ENCODE measurements at regions not wholly inside any gene's neighbourhood (a gene's known extent, or its start where the extent isn't known, plus 50 kb on each side); places are given as distances from the start of the nearest gene placed in this dataset.
"Not testable (repeated sequence)": the region's sequence is repeated elsewhere in the genome, so short reads cannot be mapped to it uniquely, and the experiment has no call there.

DNA sequence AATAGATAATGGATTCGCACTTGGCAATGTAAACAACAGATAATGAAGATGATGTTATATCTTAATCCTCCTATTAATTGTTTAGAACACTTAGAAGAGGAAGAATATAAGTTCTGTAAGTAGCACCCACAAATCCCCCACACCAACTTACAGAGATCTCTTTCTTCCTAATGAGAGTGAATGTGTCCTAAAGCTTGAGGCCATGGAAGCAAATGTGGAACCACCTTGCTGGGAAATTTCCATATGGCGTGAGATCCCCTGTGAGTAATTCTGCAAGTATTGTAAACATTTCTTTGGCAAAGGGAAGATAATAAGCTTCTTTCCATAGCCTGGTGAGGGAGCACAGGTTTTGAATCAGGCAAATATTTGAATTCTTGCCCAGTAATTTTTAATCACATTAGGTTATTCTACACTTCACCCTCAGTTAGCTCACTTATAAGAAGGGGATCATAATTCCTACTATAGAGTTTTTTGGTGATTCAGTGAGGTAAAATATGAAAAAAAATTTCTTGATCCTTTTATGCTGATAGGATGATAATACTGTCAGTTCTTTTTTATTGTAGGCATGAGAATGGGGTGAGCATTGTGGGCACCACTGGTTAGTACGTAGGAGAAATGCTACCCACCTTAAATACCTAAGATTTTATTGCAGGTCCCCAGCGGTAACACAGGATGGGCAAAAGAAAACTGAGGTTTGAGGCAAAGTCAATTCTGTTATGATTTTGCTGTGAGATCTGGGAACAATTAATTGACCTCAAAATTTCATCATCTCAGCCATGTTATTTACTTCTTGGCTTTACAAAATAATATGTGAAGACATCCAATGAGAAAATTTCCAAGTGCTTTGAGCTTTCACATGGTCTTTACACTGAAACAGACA, 574.8 kb downstream of the PSAT1 start:
- no peak for DNase-seq

DNA sequence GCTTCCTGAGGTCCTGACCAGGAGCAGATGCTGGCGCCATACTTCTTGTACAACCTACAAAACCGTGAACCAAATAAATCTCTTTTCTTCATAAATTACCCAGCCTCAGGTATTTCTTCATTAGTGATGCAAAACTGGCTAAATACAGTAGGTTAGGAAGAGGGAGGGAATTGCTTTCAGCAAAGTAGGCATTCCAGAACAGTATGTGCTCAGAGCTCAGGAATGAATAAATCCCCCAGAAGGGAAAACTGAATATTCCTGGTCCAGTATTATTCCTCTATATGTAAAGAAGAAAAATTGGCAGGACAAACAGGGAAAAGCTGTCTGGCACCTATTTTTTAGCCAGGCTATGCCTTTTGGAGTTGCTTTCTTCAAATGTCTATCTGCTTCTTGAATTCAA, 577.1 kb downstream of the PSAT1 start:
- DNase-seq, result no peak

DNA sequence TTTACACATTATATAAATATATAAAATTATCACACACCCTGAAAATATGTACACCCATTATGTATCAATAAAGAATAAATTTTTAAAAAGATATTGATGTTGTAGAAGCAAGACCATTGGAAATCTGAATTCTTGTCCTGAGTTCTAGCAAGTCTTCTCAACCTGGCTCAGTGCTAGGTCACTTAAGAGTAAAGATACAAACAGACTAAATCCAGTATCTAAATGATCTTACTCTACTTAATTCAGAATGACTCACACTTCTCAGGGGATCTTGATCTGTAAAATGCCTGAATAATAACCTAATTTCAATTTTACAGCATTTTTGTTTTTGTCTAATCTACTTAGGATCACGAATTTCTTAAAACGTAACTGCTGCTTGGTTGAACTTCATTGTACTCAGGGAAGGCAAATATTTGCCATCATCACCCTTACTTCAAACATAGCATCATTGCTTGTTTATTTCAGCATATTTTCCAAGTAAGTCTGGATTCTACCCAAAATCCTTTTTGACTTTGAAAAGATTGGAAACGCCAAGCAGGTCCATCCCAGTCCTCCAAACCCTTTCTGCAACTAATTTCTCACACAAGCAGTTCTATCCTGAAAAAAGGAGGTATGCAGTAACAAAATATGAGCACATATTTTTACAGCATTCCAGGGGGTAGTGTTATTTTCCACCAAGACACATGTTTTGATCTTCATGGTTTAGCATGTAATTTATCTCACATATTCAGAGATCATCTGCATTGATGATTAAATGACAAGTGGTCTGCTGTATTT, 582.6 kb downstream of the PSAT1 start:
- no peak for DNase-seq

DNA sequence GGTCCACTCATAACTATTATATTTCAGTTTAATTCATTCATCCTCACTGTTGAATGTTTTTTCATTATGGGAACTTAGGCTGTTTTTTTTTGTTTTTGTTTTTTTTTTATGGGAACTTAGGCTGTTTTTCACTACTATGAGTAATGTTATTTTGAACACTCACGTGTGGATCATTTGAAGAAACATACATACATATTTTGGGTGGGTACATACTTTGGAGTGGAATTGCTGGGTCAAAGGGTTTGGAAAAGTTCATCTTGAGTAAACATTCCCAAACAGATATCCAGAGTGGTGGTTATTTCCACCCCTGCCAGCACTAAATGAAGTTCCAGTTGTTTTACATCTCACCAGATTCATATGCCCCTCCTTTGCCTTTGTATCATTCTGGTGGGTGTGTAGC, 584.4 kb downstream of the PSAT1 start:
- DNase-seq, result no peak

DNA sequence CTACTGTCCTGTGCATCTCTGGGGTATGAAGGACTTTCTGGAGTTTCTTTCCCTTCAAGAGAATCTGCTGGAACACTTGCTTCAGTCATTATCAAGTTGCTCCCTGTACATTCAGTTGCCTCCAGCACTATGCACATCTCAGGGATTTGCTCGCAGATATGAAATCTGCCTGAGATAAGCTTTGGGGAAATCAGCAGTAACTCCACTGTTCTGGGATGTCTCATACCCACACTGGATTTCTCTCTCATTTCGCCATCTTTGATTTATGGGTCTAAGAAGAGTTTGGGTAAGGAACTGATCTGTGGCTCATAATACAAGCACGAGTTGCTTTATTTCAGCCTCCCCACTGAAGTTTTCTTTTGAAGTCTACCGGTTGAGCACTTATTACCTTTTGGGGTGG, 585.6 kb downstream of the PSAT1 start:
- no peak for DNase-seq

DNA sequence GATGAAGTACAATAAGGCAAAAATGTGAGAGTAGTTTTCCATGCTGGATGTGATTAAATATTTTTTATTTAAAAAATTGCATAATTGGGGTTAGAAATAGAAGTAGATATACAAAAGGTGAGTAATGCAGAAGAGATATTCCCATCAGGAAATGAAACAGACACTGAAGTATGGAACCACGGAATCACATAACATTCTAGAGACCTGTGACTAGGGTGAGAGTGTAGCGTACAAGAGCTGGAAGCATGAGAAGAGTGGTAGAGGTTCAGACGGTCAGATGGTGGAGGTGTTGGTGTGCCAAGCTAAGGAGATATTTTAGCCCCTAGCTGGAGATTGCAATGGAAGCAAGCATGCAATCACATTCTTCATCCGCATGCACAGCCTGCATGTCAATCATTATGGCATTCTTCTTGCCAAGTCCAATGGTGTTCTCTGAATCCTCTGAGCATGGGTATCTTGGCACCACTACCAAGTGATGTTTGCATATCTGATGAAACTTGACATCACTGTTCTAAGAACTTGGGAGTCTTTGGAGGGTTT, 587.8 kb downstream of the PSAT1 start:
- DNase-seq, result no peak

DNA sequence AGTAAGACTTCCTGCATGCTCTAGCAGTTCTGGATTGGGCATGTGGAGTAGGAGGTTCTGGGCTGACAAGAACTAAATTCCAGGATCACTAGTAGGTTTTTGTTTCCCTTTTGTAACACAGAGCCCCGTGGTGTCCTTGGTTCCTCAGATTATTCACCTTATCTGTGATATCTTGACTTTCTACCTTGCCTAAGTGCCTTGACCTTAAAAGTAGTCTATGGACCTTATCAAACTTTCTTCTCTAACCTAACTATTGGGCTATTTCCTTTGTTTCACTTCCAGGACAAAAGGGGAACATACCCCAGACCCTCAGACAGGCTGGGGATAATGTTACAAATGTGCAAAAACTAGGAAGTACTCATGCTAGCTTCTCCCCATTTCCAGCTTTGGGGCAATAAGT, 595.3 kb downstream of the PSAT1 start:
- no peak for DNase-seq

DNA sequence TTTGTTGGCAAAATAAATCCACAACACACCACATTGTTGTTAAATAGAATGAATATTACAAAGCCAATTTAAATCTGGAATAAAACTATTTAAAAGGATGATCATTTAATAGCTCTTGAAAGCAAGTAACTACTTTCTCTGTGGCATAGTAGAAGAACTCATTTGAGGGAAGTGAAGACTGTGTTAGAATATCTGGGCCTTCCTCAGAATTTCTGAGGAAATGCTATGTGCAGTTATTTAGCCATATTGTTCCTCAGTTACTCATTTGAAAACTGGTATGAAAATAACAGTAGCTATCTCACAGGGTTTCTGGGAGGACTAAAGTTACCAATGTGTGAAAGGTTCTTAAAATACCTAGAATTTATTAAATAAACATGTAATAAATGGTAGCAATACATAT, 595.8 kb downstream of the PSAT1 start:
- no peak for DNase-seq

DNA sequence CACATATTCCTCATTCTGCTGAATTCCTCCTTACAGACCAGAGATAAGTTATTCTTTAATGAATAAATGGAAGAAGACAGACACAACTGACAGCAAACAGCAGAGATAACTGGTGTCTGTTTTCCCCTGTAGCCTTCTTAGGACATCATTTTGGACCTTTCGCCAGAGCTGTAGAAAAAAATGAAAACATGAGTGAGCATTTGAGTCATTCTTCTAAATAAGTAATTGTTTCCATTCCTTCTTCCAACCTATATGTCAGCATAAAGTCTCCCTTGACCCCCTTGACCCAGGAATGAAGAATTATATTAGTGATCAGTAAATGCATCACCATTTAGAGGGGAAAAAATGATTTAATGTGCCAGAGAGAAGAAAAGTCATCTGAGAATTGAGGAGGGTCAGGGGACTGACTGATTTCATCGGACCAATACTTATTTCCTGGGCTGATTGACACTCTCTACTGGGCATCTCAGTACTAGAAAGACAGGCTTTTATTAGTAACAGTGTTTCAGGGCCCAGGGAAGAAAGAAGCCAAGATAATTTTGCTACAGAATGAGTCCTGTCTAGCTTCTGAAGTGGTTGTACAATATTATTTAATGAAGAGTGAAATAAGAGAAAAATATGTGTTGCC, 597.0 kb downstream of the PSAT1 start:
- no peak for DNase-seq

DNA sequence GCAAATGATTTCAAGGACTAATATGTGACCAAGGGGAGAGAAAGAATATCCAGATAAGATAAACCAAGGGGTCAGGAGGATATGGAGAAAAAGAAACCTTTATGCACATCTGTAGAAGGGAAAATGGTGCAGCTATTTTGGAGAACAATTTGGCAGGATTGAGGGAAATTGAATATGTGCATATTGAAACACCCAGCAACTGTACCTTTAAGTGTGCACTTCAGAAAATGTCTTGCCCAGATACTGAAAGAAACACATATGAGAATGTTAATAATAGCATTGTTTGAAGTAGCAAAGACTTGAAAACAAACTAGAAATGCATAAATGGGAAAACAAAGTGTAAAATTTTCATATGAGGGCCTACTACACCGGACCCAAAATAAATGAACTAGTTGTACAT, 599.6 kb downstream of the PSAT1 start:
- no peak for DNase-seq

DNA sequence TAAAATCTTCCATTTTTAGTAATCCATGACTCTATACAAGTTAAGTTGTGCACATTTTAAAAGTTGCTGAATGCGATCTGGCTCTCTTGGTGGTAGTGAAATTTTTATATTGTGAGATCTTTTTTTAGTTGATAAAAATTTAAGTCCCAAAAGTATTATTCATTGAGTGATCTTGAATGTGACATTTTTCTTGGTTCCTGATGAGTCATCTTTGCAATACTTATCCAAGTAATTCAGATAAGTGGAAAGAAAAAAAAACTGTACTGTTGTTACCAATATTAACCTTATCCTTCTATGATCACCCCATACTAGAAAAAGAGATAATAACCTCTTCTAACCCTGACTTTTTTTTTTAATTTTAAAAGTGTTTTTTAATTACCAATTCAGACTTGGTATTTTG, 601.3 kb downstream of the PSAT1 start:
- DNase-seq, result no peak

DNA sequence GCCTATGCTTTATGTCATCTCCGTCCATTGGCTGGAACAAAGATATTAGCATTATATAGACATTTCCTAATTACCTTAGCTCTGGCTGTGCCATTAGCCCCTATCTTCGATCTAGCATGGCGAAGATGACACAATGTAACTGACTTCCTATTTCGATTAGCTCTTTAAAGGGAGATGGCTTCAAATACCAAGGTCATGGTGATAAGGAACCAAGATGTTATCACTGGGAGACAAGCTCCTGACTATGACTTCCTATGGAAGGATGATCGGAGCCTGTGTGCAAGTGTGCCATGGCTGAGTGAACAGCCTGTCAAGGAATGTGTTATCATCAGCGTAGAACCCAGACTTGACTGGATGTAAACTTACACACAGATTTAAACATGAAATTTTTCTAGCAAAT, 602.1 kb downstream of the PSAT1 start:
- DNase-seq, result no peak

DNA sequence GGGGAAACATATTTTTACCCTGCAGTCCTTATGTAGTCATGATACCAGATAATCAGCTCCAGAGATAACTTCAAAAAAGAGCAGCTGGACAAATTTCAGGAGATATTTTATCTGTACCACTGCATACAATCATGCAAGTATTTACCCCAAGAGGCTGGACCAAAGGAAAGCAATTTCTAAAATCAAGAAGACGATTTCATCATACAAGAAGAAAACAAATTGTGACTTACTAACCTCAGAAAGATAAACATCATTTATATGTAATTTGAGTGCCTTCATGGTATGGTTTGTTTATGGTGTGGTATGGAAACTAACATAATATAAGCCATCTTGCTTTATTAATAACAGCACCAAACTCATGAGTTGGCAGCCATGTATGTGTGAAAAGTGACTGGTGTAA, 603.6 kb downstream of the PSAT1 start:
- DNase-seq, result no peak

DNA sequence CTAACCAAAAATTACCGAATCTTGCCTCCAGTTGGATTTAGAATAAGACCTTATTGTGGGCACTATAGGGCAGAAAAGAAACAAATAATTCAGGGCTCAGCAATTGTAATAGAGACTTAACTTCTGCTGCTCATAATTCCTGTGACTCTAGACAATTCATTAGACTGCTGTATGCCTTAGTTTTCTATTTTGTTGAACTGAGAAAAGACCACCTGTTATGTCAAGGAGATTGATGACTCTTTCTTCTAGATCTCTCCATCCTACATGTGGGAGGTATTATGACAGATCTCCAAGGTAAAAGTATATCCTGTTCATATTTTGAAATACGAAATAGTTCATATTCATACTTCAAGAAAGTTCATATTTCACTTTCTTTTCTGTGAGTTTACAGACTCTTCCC, 605.1 kb downstream of the PSAT1 start:
- no peak for DNase-seq

DNA sequence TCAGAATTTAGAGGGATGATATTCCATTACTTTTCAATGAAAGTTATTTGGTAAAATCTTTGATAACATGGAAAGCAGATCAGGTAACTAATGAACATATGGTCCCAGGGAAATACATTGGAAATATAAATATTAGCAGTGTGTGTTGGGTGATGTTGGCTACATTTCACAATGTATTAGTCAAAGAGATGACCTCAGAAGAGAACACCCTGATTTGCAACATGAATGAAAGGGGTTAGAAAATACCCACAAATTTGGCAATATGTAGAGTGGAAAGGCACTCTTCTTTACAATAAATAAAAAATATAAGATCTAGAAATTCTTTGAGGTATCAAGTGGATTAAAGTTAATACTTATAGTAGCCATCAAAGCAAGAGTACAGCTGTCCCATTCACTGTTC, 606.7 kb downstream of the PSAT1 start:
- DNase-seq, result no peak

DNA sequence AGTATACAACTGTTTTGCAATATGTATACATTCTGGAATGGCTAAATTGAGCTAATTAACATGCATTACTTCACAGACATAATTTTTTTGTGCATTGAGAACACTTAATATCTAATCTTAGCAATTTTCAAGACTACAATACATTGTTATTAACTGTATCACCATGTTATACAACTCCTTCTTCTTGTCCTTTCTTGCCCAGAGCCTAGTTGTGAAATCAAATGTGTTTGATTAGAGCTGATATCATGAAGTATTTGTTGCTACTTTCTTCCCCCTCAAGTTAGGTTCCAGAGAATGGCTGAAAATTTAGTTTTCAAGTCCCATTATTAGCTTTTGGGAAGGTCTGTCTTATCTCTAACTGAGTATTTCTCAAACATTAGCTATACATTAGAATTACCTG, 607.8 kb downstream of the PSAT1 start:
- no peak for DNase-seq

DNA sequence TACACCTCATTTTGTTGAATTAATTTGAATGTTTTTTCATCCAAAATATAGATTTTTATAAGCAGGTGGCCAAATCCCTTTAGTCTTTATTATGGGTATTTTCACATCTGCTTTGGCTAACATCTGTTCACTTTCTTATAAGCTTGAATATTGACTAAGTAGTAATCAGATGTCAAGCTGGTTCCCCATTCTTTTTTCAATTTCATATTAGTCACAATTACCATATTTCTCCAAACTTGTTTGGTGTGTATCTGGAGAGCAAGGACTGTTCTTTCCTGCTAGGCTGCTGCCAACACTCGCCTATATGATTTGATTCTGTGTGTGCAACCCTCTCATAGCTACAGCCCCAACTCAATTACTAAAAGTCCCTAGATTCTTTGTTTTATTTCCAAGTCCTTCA, 608.5 kb downstream of the PSAT1 start:
- no peak for DNase-seq

DNA sequence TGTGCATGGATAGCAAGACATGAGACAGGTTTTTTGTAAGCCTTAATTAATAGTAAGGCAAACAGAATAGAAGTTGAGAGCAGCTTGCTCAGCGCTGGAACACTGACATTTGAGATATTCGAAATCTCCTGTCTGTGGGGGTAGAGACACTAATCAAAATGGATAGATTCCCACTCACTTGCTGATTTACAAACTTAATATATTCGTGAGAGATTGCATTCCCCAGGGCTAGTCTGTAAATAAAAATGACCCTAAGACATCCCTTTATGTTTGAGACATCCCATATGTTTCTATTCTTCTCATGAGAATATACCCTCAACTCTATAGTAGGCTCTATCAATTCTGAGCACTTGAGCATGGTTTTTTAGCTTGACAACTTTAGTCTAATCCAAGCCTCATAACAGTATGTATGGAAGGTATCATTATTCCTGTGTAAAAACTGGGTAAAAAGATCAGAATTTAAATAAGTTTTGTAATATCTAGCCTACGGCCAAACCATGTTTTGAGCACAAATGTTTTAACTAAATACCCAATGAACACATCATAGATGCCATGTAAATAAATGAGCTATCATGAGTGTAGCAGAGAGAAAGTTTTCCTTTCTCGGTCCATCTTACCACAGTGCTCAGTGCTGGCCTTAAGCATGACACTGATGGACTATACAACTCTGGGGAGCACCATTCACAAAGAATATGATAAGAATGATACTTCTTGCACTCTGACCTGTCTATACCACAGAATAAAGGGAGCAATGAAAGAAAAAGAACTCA, 609.2 kb downstream of the PSAT1 start:
- no peak for DNase-seq

DNA sequence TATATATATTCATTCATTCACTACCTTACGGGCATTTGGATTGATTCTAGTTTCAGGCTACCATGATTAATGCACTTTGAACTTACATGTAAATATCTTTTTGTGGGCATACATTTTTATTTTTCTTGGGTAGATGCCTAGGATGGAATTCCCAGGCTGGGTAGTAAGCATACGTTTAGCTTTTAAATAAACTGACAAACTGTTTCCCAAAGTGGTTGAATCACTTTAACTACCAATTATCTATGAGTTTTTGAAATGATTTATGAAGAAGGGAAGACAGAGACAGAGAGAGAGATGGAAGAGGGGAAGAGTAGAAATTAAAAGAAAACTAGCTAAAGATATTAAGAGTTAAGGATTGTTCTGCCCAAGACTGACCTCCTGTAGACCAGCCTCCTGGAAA, 612.6 kb downstream of the PSAT1 start:
- DNase-seq, result no peak

DNA sequence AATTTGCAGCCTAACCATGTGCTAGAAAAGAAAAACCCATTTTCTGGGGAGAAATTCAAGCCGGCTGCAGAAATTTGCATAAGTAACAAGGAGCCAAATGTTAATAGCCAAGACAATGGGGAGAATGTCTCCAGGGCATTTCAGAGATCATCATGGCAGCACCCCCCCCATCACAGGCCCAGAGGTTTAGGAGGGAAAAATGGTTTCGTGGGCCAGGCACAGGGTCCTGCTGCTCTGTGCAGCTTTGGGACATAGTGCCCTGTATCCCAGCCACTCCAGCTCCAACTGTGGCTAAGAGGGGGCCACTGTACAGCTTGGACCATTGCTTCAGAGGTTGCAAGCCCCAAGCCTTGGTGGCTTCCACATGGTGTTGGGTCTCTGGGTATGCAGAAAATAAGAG, 620.0 kb downstream of the PSAT1 start:
- not testable (repeated sequence) for DNase-seq

DNA sequence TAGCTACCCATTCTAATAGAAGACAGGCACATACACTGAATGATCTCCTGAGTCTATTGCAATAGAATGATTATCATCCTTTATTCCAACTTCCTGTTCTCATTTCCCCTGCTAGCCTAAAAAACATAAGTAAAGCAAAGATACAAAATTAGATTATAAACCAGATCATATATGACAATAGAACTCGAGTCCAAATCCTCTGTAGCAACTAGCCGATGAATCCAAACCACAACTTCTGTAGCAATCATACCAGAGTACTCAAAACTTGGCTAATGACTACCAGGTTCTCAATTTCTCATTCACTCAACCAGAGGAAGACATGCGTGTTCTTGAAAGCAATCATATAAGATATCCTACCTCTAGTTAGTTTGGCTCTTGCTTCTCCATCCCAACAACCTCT, 622.1 kb downstream of the PSAT1 start:
- DNase-seq, result no peak

DNA sequence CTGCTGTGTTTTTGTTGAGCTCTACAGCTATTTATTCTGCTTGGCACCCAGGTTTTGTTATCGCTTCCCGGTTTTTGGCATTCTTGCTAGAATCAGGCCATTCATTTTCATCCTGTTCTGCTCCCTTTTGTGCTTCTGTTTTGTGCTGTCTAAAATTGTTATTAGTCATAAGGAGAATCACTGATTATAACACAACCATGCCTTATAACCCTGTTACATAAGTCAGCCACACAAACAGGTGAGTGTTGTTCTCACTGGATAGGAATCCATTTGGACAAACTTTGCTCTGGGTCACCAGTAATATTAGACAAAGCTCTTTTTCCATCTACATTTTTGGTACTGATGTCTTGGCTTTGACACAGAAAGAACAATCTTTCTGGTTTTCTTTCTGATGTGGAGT, 622.8 kb downstream of the PSAT1 start:
- no peak for DNase-seq

DNA sequence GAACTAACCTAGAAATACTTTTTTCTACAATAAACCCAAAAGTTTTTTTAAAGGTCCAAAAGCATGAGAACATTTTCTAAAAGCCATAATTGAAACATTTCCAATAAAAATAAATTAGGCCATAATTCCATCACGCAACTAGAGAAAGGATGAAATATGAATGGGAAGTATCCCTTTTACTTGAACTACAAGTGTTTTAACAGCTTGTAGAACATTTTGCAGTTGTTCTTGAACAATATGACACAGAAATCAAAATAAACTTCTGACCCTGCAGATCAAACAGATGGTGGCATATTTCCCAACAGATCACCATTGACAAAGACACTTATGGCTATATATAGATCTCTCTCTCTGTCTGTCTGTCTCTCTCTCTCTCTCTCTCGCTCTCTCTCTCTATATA, 624.4 kb downstream of the PSAT1 start:
- no peak for DNase-seq

All from C1 segment of cervical spinal cord (tissue), 14 donors.